ENCODE measurements at regions not wholly inside any gene's neighbourhood (a gene's known extent, or its start where the extent isn't known, plus 50 kb on each side); places are given as distances from the start of the nearest gene placed in this dataset.

GRCh38 chr20:22844959-22845358 is 190.2 kb upstream of the SSTR4 start:
- TF ChIP-seq CTCF (IDR thresholded peaks at IDR 0.05) (no peak), POLR2A (IDR thresholded peaks at IDR 0.05) (no peak)

All from prostate gland (tissue), 2 donors.